ENCODE measurements at regions not wholly inside any gene's neighbourhood (a gene's known extent, or its start where the extent isn't known, plus 50 kb on each side); places are given as distances from the start of the nearest gene placed in this dataset.

DNA sequence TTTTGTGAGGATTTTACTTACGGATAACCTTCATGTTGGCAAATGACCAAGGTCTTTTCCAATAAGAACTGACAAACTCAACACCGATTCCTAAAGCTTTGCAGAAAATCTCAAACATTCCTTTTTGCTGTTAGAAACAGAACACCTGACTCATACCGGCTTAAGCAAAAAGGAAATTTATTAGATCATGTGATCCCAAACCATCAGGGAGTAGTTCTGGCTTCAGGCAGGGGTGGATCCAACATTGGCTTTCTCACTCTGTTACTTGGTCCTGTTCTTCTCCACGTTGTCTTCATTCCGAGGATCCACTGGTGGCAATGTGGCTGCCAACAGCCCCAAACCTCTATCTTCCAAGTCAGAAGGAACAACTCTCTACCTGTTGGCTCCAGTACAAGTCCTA lies 95.9 kb upstream of the PMEPA1 start:
- Mint-ChIP-seq H3K27ac (ENCODE audit: unreplicated experiment) (no peak overlapping the region), H3K4me1 (ENCODE audit: low read depth, unreplicated experiment) (peaks cover 26% of the 10 kb centered on the region), H3K4me3 (ENCODE audit: unreplicated experiment) (no peak overlapping the region), H3K27me3 (ENCODE audit: unreplicated experiment) (peaks cover 17% of the 10 kb centered on the region), H3K9me3 (ENCODE audit: unreplicated experiment) (peaks cover 3% of the 10 kb centered on the region), H3K36me3 (ENCODE audit: unreplicated experiment) (no peaks in the 10 kb centered on the region)
- DNase-seq = no peak
- TF ChIP-seq, protein P1, sequence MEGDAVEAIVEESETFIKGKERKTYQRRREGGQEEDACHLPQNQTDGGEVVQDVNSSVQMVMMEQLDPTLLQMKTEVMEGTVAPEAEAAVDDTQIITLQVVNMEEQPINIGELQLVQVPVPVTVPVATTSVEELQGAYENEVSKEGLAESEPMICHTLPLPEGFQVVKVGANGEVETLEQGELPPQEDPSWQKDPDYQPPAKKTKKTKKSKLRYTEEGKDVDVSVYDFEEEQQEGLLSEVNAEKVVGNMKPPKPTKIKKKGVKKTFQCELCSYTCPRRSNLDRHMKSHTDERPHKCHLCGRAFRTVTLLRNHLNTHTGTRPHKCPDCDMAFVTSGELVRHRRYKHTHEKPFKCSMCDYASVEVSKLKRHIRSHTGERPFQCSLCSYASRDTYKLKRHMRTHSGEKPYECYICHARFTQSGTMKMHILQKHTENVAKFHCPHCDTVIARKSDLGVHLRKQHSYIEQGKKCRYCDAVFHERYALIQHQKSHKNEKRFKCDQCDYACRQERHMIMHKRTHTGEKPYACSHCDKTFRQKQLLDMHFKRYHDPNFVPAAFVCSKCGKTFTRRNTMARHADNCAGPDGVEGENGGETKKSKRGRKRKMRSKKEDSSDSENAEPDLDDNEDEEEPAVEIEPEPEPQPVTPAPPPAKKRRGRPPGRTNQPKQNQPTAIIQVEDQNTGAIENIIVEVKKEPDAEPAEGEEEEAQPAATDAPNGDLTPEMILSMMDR (IDR thresholded peaks at IDR 0.05; ENCODE audit: partially characterized antibody, unreplicated experiment) = no peak

DNA sequence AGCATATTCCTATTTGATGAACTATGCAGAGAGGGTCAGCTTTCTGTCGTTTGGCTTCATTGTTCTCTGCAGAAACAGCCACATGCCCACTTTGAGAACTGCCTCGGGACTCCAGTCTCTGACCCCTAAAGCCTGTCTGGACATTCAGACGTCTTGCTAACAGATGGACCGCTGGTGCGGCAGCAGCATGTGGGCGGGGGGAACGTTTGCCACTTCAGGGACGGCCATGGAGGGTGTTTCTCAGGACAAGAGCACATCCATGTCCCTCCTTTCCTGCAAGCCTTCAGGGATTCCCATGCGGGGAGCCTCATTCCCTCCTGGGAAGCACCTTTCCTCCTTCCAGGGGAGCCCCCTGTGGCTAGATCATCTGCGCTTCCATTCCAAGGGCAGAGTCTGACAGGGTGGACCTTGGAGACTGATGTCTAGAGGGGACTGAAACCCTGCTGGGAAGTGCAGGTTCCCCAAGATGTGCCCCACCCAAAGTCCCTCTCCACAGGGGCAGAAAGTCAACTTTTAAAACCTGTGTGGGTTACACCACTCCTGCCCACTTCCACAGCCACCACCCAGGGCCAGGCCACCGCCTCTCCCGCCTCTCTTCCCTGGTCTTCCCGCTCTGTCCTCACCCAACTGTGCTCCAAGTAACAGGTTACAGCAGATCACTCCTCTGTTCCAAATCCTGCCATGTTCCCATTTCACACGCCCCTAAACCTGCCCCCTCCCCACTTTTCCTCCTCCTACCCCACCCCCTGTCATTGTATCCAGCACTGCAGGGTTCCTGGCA lies 94.8 kb upstream of the PMEPA1 start:
- H3K4me3 Mint-ChIP-seq (ENCODE audit: unreplicated experiment) = peak overlapping the region; percentile 66
- H3K27me3 Mint-ChIP-seq (ENCODE audit: unreplicated experiment) = peaks cover 17% of the 10 kb centered on the region
- peaks cover 28% of the 10 kb centered on the region for H3K4me1 Mint-ChIP-seq (ENCODE audit: low read depth, unreplicated experiment)
- H3K27ac Mint-ChIP-seq (ENCODE audit: unreplicated experiment) = peak overlapping the region; percentile 65
- peak; percentile 45 for DNase-seq
- TF ChIP-seq, protein P1 (IDR thresholded peaks at IDR 0.05; ENCODE audit: partially characterized antibody, unreplicated experiment) = no peak
- H3K9me3 Mint-ChIP-seq (ENCODE audit: unreplicated experiment) = peaks cover 2% of the 10 kb centered on the region
- H3K36me3 Mint-ChIP-seq (ENCODE audit: unreplicated experiment) = no peaks in the 10 kb centered on the region

DNA sequence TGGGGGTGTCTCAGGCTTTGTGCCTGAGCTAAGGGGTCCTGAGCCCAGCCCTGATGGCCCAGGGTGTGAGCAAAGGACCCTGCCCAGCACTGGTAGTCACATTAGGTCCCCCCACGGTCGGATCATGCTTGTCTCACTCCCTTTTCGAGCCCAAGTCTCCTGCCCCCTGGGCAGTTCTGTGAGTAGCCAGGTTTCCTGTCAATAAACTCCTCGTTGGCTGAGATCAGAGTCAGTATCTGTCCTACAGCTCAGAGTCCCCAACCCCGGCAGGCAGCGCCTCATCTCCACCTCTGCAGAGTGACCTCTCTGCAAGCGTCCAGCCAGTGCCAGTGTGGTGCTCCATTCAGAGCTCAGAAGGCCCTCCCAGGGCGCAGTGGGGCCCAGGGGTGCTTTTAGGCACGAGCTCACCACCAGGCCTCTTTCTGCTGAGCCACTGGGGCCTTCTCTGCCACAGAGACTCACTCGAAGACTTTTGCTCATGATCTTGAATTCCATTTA lies 93.7 kb upstream of the PMEPA1 start:
- Mint-ChIP-seq H3K27me3 (ENCODE audit: unreplicated experiment) (peaks cover 17% of the 10 kb centered on the region), H3K9me3 (ENCODE audit: unreplicated experiment) (peaks cover 2% of the 10 kb centered on the region), H3K36me3 (ENCODE audit: unreplicated experiment) (no peaks in the 10 kb centered on the region), H3K4me1 (ENCODE audit: low read depth, unreplicated experiment) (peaks cover 27% of the 10 kb centered on the region), H3K4me3 (ENCODE audit: unreplicated experiment) (peak overlapping the region; percentile 22), H3K27ac (ENCODE audit: unreplicated experiment) (peak overlapping the region; percentile 65)
- DNase-seq = no peak
- TF ChIP-seq, protein P1 (IDR thresholded peaks at IDR 0.05; ENCODE audit: partially characterized antibody, unreplicated experiment) = no peak

DNA sequence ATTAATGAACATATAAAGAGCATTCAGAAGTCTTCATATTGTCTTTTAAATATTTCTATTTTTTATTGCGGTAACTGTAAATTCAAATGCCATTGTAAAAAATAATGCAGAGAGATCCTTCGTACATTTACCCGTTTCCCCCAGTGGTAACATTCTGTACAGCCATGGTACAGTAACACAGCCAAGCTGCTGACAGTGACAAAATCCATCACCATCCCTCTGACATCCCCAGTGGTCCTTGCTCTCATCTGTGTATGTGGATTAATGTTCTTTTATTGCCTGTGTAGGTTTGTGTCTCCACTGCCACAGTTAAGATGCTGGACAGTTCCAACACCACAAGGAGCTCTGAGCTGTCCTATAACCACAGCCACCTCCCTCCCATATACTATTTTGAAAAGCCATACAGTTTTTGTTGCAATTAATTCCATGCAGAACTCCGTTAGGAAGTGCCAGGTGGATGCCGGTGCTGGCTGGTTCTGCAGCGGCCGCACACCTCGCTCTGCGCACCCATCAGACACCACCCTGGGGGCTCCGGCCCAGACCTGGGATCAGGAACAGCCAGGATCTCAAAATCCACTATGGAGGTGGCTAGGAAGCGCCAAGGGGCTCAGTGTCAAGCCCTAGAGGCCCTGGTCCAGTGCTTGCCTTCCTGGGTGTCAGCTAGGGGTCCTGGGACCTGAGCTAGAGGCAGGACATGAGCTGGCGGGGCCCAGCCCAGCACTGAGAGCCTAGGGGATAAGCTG lies 93.1 kb upstream of the PMEPA1 start:
- no peak overlapping the region for H3K4me3 Mint-ChIP-seq (ENCODE audit: unreplicated experiment)
- H3K36me3 Mint-ChIP-seq (ENCODE audit: unreplicated experiment) = no peaks in the 10 kb centered on the region
- no peak overlapping the region for H3K27ac Mint-ChIP-seq (ENCODE audit: unreplicated experiment)
- peaks cover 17% of the 10 kb centered on the region for H3K27me3 Mint-ChIP-seq (ENCODE audit: unreplicated experiment)
- TF ChIP-seq, protein P1 (IDR thresholded peaks at IDR 0.05; ENCODE audit: partially characterized antibody, unreplicated experiment) = peak; percentile 25
- peaks cover 2% of the 10 kb centered on the region for H3K9me3 Mint-ChIP-seq (ENCODE audit: unreplicated experiment)
- H3K4me1 Mint-ChIP-seq (ENCODE audit: low read depth, unreplicated experiment) = peaks cover 27% of the 10 kb centered on the region
- DNase-seq = no peak

DNA sequence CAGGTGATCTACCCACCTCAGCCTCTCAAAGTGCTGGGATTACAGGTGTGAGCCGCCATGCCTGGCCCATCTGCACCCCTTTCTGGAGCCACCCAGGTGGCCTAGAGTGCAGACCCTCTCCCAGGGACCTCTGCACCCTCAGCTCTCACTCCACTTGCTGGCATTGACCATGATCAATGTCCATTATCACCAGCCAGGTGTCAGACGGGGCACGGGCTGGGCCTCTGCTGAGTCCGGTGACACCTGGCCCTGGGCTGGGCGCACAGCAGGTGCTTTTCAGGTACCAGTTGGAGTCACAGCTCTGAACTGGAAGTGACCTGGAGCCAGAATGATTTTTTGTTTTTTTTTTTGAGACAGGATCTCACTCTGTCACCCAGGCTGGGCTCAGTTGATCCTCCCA lies 91.8 kb upstream of the PMEPA1 start:
- Mint-ChIP-seq H3K27me3 (ENCODE audit: unreplicated experiment) (peaks cover 12% of the 10 kb centered on the region), H3K4me1 (ENCODE audit: low read depth, unreplicated experiment) (peaks cover 22% of the 10 kb centered on the region)
- TF ChIP-seq, protein P1 (IDR thresholded peaks at IDR 0.05; ENCODE audit: partially characterized antibody, unreplicated experiment) = no peak

More for the DNA sequence above, 91.8 kb upstream of the PMEPA1 start:
- Mint-ChIP-seq H3K9me3 (ENCODE audit: unreplicated experiment) (peaks cover 2% of the 10 kb centered on the region), H3K4me3 (ENCODE audit: unreplicated experiment) (no peak overlapping the region), H3K36me3 (ENCODE audit: unreplicated experiment) (no peaks in the 10 kb centered on the region), H3K27ac (ENCODE audit: unreplicated experiment) (no peak overlapping the region)
- no peak for DNase-seq

All from glutamatergic neuron (in vitro differentiated cells).